Endothelial cell (in vitro differentiated cells): ENCODE measurements at regions not wholly inside any gene's neighbourhood (a gene's known extent, or its start where the extent isn't known, plus 50 kb on each side); places are given as distances from the start of the nearest gene placed in this dataset.

Source experiments
- DNase-seq: peaks from one replicate; pipeline ENCODE4 v3.0.0; 2021; ENCODE audit warnings: low spot score
- H3K27ac Mint-ChIP-seq: one replicate; pipeline ENCODE4 v1.8.0; 2021; ENCODE audit warnings: mixed read lengths, inconsistent platforms; ENCODE audit not compliant: unreplicated experiment
- H3K27me3 Mint-ChIP-seq: one replicate; pipeline ENCODE4 v1.8.0; 2021; ENCODE audit warnings: mild to moderate bottlenecking, moderate library complexity, mixed read lengths, inconsistent platforms; ENCODE audit not compliant: unreplicated experiment
- H3K36me3 Mint-ChIP-seq: one replicate; pipeline ENCODE4 v1.8.0; 2021; ENCODE audit warnings: mild to moderate bottlenecking, low read depth, mixed read lengths, inconsistent platforms; ENCODE audit not compliant: unreplicated experiment
- H3K4me1 Mint-ChIP-seq: one replicate; pipeline ENCODE4 v1.8.0; 2021; ENCODE audit warnings: mild to moderate bottlenecking, mixed read lengths, inconsistent platforms; ENCODE audit not compliant: unreplicated experiment
- H3K4me3 Mint-ChIP-seq: one replicate; pipeline ENCODE4 v1.8.0; 2021; ENCODE audit warnings: mild to moderate bottlenecking, mixed read lengths, inconsistent platforms; ENCODE audit not compliant: unreplicated experiment
- H3K9me3 Mint-ChIP-seq: one replicate; pipeline ENCODE4 v1.8.0; 2021; ENCODE audit warnings: mixed read lengths, inconsistent platforms; ENCODE audit not compliant: unreplicated experiment
- CTCF ChIP-seq: fragments of 200-600 bp; sonication (generic); IDR thresholded peaks from one replicate; pipeline ENCODE4 v1.5.0; 2021; ENCODE audit warnings: antibody characterized with exemption; ENCODE audit not compliant: unreplicated experiment

- Mint-ChIP-seq H3K27me3 (no peaks in the 10 kb centered on the region), H3K4me3 (no peak overlapping the region), H3K27ac (no peak overlapping the region), H3K36me3 (no peaks in the 10 kb centered on the region), H3K4me1 (no peaks in the 10 kb centered on the region), H3K9me3 (no peaks in the 10 kb centered on the region)
- no peak for DNase-seq
- no peak for TF ChIP-seq CTCF
These were observed 252.6 kb upstream of the RMST start for GRCh38 chr12:97209997-97210396.

DNA sequence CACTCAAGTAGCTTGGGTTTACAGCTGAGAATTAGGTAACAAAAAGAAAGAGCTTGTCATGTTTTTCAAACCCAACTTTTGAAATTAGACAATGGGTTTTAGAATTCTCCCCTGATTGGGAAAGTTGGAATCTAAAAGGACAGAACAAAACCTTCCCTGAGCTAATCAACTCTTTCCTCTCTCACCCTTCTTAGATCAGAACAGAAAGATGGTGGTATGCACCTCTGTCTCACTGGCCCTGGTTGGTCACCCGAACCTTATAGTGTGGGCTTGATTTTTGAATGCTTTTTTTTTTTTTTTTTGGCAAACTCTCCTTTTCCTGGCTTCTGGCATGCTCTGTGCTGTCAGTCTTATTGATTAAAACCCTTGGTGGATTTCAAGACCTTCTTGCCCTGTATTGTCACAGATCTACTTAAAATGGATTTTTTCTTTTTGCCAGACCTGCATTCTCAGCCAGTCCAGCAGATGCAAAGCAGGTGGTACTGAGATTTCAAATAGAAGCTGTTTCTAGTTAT is 251.1 kb upstream of the RMST start:
- DNase-seq = no peak
- H3K9me3 Mint-ChIP-seq = no peaks in the 10 kb centered on the region
- H3K36me3 Mint-ChIP-seq = no peaks in the 10 kb centered on the region
- H3K4me3 Mint-ChIP-seq = no peak overlapping the region
- H3K27me3 Mint-ChIP-seq = no peaks in the 10 kb centered on the region
- TF ChIP-seq CTCF = no peak
- no peak overlapping the region for H3K27ac Mint-ChIP-seq
- H3K4me1 Mint-ChIP-seq = no peaks in the 10 kb centered on the region

GRCh38 chr12:97216848-97217247 is 245.8 kb upstream of the RMST start:
- DNase-seq = no peak
- H3K27me3 Mint-ChIP-seq = no peaks in the 10 kb centered on the region
- no peaks in the 10 kb centered on the region for H3K9me3 Mint-ChIP-seq
- H3K4me1 Mint-ChIP-seq = no peaks in the 10 kb centered on the region
- no peaks in the 10 kb centered on the region for H3K36me3 Mint-ChIP-seq
- H3K27ac Mint-ChIP-seq = no peak overlapping the region
- no peak overlapping the region for H3K4me3 Mint-ChIP-seq
- TF ChIP-seq CTCF = no peak

DNA sequence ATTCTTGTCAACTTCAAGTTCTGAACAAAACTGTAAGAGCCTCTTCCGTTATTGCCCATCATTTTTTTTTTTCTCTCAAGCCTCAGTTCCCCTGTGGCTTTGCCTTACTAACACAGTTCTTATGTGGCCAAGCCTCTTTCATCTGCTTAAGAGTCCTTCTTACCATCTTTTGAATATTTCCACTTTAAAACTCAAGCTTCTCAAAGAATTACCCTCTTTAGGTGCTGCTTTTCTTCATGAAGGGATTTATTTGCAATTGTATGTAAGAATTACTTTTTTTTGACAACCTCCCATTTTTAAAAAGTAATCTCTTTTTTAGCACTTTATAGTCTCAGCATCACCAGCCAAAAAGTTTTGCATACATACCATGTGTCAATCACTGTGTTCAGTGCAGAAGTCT is 240.2 kb upstream of the RMST start:
- H3K27me3 Mint-ChIP-seq = no peaks in the 10 kb centered on the region
- no peak overlapping the region for H3K4me3 Mint-ChIP-seq
- H3K36me3 Mint-ChIP-seq = no peaks in the 10 kb centered on the region
- DNase-seq = no peak
- H3K9me3 Mint-ChIP-seq = no peaks in the 10 kb centered on the region
- no peak overlapping the region for H3K27ac Mint-ChIP-seq
- no peak for TF ChIP-seq CTCF
- H3K4me1 Mint-ChIP-seq = no peaks in the 10 kb centered on the region

GRCh38 chr12:97223419-97223818 is 239.2 kb upstream of the RMST start:
- no peak for DNase-seq
- Mint-ChIP-seq H3K36me3 (no peaks in the 10 kb centered on the region), H3K4me1 (no peaks in the 10 kb centered on the region), H3K27me3 (no peaks in the 10 kb centered on the region), H3K9me3 (no peaks in the 10 kb centered on the region), H3K27ac (no peak overlapping the region), H3K4me3 (no peak overlapping the region)
- TF ChIP-seq CTCF = no peak
